WTC11 (cell line): ENCODE measurements at regions not wholly inside any gene's neighbourhood (a gene's known extent, or its start where the extent isn't known, plus 50 kb on each side); places are given as distances from the start of the nearest gene placed in this dataset.

Experiments
- AFF4 ChIP-seq: sonication (generic); formaldehyde crosslinking; IDR thresholded peaks from 2 replicates; pipeline ENCODE4 v1.8.1; 2023; ENCODE audit warnings: mild to moderate bottlenecking, missing genetic modification reagents, borderline replicate concordance
- ESRRA ChIP-seq: sonication (generic); formaldehyde crosslinking; IDR thresholded peaks from 2 replicates; pipeline ENCODE4 v1.8.1; 2022; ENCODE audit warnings: mild to moderate bottlenecking, missing genetic modification reagents, borderline replicate concordance
- FOXK1 ChIP-seq: sonication (generic); formaldehyde crosslinking; IDR thresholded peaks from 2 replicates; pipeline ENCODE4 v1.8.0; 2022; ENCODE audit warnings: mild to moderate bottlenecking, moderate library complexity, missing genetic modification reagents
- FOXP1 ChIP-seq: sonication (generic); formaldehyde crosslinking; IDR thresholded peaks from 2 replicates; pipeline ENCODE4 v1.8.0; 2022; ENCODE audit warnings: missing genetic modification reagents, mild to moderate bottlenecking, moderate library complexity, borderline replicate concordance
- JUN ChIP-seq: sonication (generic); formaldehyde crosslinking; IDR thresholded peaks from 2 replicates; pipeline ENCODE4 v1.8.0; 2023; ENCODE audit warnings: mild to moderate bottlenecking, missing genetic modification reagents
- KAT7 ChIP-seq: sonication (generic); formaldehyde crosslinking; IDR thresholded peaks from 2 replicates; pipeline ENCODE4 v1.8.1; 2023; ENCODE audit warnings: missing genetic modification reagents, mild to moderate bottlenecking, borderline replicate concordance
- NFYB ChIP-seq: sonication (generic); formaldehyde crosslinking; conservative IDR thresholded peaks from 2 replicates; pipeline ENCODE4 v1.8.0; 2022; ENCODE audit warnings: low read depth, missing genetic modification reagents
- NR3C1 ChIP-seq: sonication (generic); formaldehyde crosslinking; conservative IDR thresholded peaks from 2 replicates; pipeline ENCODE4 v1.8.1; 2023; ENCODE audit warnings: low read depth, mild to moderate bottlenecking, missing genetic modification reagents
- SP1 ChIP-seq: sonication (generic); formaldehyde crosslinking; conservative IDR thresholded peaks from 2 replicates; pipeline ENCODE4 v1.8.1; 2022; ENCODE audit warnings: missing genetic modification reagents
- STAT6 ChIP-seq: sonication (generic); formaldehyde crosslinking; conservative IDR thresholded peaks from 2 replicates; pipeline ENCODE4 v1.8.1; 2023; ENCODE audit warnings: mild to moderate bottlenecking, low read depth, missing genetic modification reagents, moderate library complexity
- USF2 ChIP-seq: sonication (generic); formaldehyde crosslinking; IDR thresholded peaks from 2 replicates; pipeline ENCODE4 v1.8.1; 2023; ENCODE audit warnings: mild to moderate bottlenecking, missing genetic modification reagents, moderate library complexity
- ZNF425 ChIP-seq: fragments of 250-450 bp; sonication (Bioruptor Pico); conservative IDR thresholded peaks from 2 replicates; pipeline ENCODE4 v1.9.0; 2021; ENCODE audit warnings: mild to moderate bottlenecking
- TF ChIP-seq, protein P1 (sequence below): fragments of 200-600 bp; IDR thresholded peaks from 2 replicates; pipeline ENCODE4 v1.8.0; 2022; ENCODE audit warnings: antibody characterized with exemption

- TF ChIP-seq, protein P1, sequence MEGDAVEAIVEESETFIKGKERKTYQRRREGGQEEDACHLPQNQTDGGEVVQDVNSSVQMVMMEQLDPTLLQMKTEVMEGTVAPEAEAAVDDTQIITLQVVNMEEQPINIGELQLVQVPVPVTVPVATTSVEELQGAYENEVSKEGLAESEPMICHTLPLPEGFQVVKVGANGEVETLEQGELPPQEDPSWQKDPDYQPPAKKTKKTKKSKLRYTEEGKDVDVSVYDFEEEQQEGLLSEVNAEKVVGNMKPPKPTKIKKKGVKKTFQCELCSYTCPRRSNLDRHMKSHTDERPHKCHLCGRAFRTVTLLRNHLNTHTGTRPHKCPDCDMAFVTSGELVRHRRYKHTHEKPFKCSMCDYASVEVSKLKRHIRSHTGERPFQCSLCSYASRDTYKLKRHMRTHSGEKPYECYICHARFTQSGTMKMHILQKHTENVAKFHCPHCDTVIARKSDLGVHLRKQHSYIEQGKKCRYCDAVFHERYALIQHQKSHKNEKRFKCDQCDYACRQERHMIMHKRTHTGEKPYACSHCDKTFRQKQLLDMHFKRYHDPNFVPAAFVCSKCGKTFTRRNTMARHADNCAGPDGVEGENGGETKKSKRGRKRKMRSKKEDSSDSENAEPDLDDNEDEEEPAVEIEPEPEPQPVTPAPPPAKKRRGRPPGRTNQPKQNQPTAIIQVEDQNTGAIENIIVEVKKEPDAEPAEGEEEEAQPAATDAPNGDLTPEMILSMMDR: no peak
- TF ChIP-seq KAT7 (no peak), NR3C1 (no peak), USF2 (no peak), JUN (CRISPR knock-in tag) (no peak), ZNF425 (CRISPR knock-in tag) (no peak), STAT6 (CRISPR knock-in tag) (no peak), FOXP1 (CRISPR knock-in tag) (no peak), SP1 (CRISPR knock-in tag) (no peak), AFF4 (CRISPR knock-in tag) (no peak), FOXK1 (no peak), ESRRA (CRISPR knock-in tag) (no peak), NFYB (CRISPR knock-in tag) (no peak)
Observed at GRCh38 chrX:45258731-45259402, 58.2 kb upstream of the DIPK2B start.
